Neural progenitor cell (in vitro differentiated cells): ENCODE measurements at regions not wholly inside any gene's neighbourhood (a gene's known extent, or its start where the extent isn't known, plus 50 kb on each side); places are given as distances from the start of the nearest gene placed in this dataset.

Experiments
- CTCF ChIP-seq: fragments of 200-600 bp; sonication (generic); IDR thresholded peaks from 2 replicates; pipeline ENCODE4 v1.5.1; 2017; ENCODE audit warnings: antibody characterized with exemption, mild to moderate bottlenecking
- EZH2 ChIP-seq: fragments of 200-600 bp; sonication (generic); IDR thresholded peaks from 2 replicates; pipeline ENCODE4 v1.6.1; 2017; ENCODE audit warnings: antibody characterized with exemption, mild to moderate bottlenecking, moderate library complexity
- EZH2phosphoT487 ChIP-seq: fragments of 200-600 bp; sonication (generic); IDR thresholded peaks from 2 replicates; pipeline ENCODE4 v1.6.1; 2017; ENCODE audit warnings: antibody characterized with exemption

- TF ChIP-seq CTCF (no peak), EZH2 (no peak), EZH2phosphoT487 (no peak)
These were observed 228.5 kb downstream of the DLL1 start for GRCh38 chr6:170062209-170062914.
